Glutamatergic neuron (in vitro differentiated cells): ENCODE measurements at regions not wholly inside any gene's neighbourhood (a gene's known extent, or its start where the extent isn't known, plus 50 kb on each side); places are given as distances from the start of the nearest gene placed in this dataset.

Experiments used
- DNase-seq: peaks from one replicate; pipeline ENCODE4 v3.0.0; 2022
- H3K27ac Mint-ChIP-seq: one replicate; pipeline ENCODE4 v1.8.0; 2020; ENCODE audit warnings: mild to moderate bottlenecking, mixed read lengths, inconsistent platforms; ENCODE audit not compliant: unreplicated experiment
- H3K27me3 Mint-ChIP-seq: one replicate; pipeline ENCODE4 v1.8.0; 2020; ENCODE audit warnings: mild to moderate bottlenecking, moderate library complexity, mixed read lengths, inconsistent platforms; ENCODE audit not compliant: unreplicated experiment
- H3K36me3 Mint-ChIP-seq: one replicate; pipeline ENCODE4 v1.8.0; 2020; ENCODE audit warnings: mild to moderate bottlenecking, mixed read lengths, inconsistent platforms; ENCODE audit not compliant: unreplicated experiment
- H3K4me1 Mint-ChIP-seq: one replicate; pipeline ENCODE4 v1.8.0; 2020; ENCODE audit warnings: mild to moderate bottlenecking, low read depth, mixed read lengths, inconsistent platforms; ENCODE audit not compliant: unreplicated experiment
- H3K4me3 Mint-ChIP-seq: one replicate; pipeline ENCODE4 v1.8.0; 2020; ENCODE audit warnings: mild to moderate bottlenecking, mixed read lengths, inconsistent platforms; ENCODE audit not compliant: unreplicated experiment
- H3K9me3 Mint-ChIP-seq: one replicate; pipeline ENCODE4 v1.8.0; 2020; ENCODE audit warnings: mild to moderate bottlenecking, moderate library complexity, mixed read lengths, inconsistent platforms; ENCODE audit not compliant: unreplicated experiment
- CTCF ChIP-seq: fragments of 200-600 bp; sonication (generic); IDR thresholded peaks from one replicate; pipeline ENCODE4 v1.5.0; 2021; ENCODE audit not compliant: partially characterized antibody, unreplicated experiment

DNA sequence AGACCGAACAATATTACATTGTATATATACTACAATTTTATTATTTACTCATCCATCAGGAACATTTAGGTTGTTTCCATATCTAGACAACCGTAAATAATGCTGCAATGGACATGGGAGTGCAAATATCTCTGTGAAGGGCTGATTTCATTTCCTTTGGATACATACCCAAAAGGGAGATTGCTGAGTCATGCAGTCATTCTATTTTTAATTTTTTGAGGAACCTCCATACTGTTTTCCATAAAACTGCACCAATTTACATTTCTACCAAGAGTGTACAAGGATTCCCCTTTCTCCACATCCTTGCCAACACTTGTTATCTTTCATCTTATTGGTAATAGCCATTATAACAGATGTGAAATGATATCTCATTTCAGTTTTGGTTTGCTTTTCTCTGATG lies 84.7 kb downstream of the SLC41A2 start:
- no peaks in the 10 kb centered on the region for H3K9me3 Mint-ChIP-seq
- H3K27ac Mint-ChIP-seq: no peak overlapping the region
- H3K4me3 Mint-ChIP-seq: no peak overlapping the region
- TF ChIP-seq CTCF: no peak
- H3K4me1 Mint-ChIP-seq: no peaks in the 10 kb centered on the region
- H3K27me3 Mint-ChIP-seq: no peaks in the 10 kb centered on the region
- H3K36me3 Mint-ChIP-seq: no peaks in the 10 kb centered on the region
- DNase-seq: no peak

GRCh38 chr12:104870797-104871196 lies 87.3 kb downstream of the SLC41A2 start:
- no peak for DNase-seq
- no peaks in the 10 kb centered on the region for H3K9me3 Mint-ChIP-seq

GRCh38 chr12:104866291-104866690 lies 91.8 kb downstream of the SLC41A2 start:
- no peak overlapping the region for H3K27ac Mint-ChIP-seq
- no peaks in the 10 kb centered on the region for H3K4me1 Mint-ChIP-seq
- TF ChIP-seq CTCF: no peak

More at GRCh38 chr12:104870797-104871196, 87.3 kb downstream of the SLC41A2 start:
- H3K4me1 Mint-ChIP-seq: no peaks in the 10 kb centered on the region
- H3K36me3 Mint-ChIP-seq: no peaks in the 10 kb centered on the region
- no peak overlapping the region for H3K4me3 Mint-ChIP-seq
- no peaks in the 10 kb centered on the region for H3K27me3 Mint-ChIP-seq
- TF ChIP-seq CTCF: no peak
- no peak overlapping the region for H3K27ac Mint-ChIP-seq

GRCh38 chr12:104865080-104865479 lies 93.0 kb downstream of the SLC41A2 start:
- DNase-seq: no peak
- H3K4me1 Mint-ChIP-seq: no peaks in the 10 kb centered on the region
- no peaks in the 10 kb centered on the region for H3K9me3 Mint-ChIP-seq
- H3K27ac Mint-ChIP-seq: no peak overlapping the region
- TF ChIP-seq CTCF: no peak
- H3K4me3 Mint-ChIP-seq: no peak overlapping the region
- H3K36me3 Mint-ChIP-seq: no peaks in the 10 kb centered on the region
- H3K27me3 Mint-ChIP-seq: no peaks in the 10 kb centered on the region

More at GRCh38 chr12:104866291-104866690, 91.8 kb downstream of the SLC41A2 start:
- Mint-ChIP-seq H3K36me3 (no peaks in the 10 kb centered on the region), H3K27me3 (no peaks in the 10 kb centered on the region), H3K4me3 (no peak overlapping the region), H3K9me3 (no peaks in the 10 kb centered on the region)
- no peak for DNase-seq

- Mint-ChIP-seq H3K4me1 (no peaks in the 10 kb centered on the region), H3K36me3 (no peaks in the 10 kb centered on the region), H3K27me3 (no peaks in the 10 kb centered on the region), H3K9me3 (no peaks in the 10 kb centered on the region), H3K4me3 (no peak overlapping the region), H3K27ac (no peak overlapping the region)
- TF ChIP-seq CTCF: no peak
- DNase-seq: no peak
Measured at GRCh38 chr12:104864668-104865067, 93.4 kb downstream of the SLC41A2 start.
